Activated naive CD4-positive, alpha-beta T cell treated with anti-CD3 and anti-CD28 coated beads for 36 hours (primary cell): ENCODE measurements at regions not wholly inside any gene's neighbourhood (a gene's known extent, or its start where the extent isn't known, plus 50 kb on each side); places are given as distances from the start of the nearest gene placed in this dataset.

ENCODE experiments used
- CTCF ChIA-PET: fragments of 350-600 bp; sonication (Branson Sonifier 250); formaldehyde crosslinking; loops from one replicate; lab custom pipeline; 2021; ENCODE audit warnings: antibody characterized with exemption; lab: Charles Lee
- DNase-seq: peaks from one replicate; pipeline ENCODE4 v3.0.0-alpha.2; 2020
- H3K27ac Mint-ChIP-seq: one replicate; pipeline ENCODE4 v1.8.0; 2021; ENCODE audit warnings: mild to moderate bottlenecking, mixed read lengths
- H3K27me3 Mint-ChIP-seq: one replicate; pipeline ENCODE4 v1.8.0; 2021; ENCODE audit warnings: low read depth, mixed read lengths
- H3K36me3 Mint-ChIP-seq: one replicate; pipeline ENCODE4 v1.8.0; 2021; ENCODE audit warnings: low read depth, mixed read lengths
- H3K4me1 Mint-ChIP-seq: one replicate; pipeline ENCODE4 v1.8.0; 2021; ENCODE audit warnings: low read depth, mixed read lengths
- H3K4me3 Mint-ChIP-seq: one replicate; pipeline ENCODE4 v1.8.0; 2021; ENCODE audit warnings: mild to moderate bottlenecking, moderate library complexity, mixed read lengths
- H3K9me3 Mint-ChIP-seq: one replicate; pipeline ENCODE4 v1.8.0; 2021; ENCODE audit warnings: mixed read lengths
- intact Hi-C: fragments of 100-400 bp; cut with micrococcal nuclease; formaldehyde crosslinking; loops from one replicate; pipeline ENCODE4 v1.15.1; 2023

GRCh38 chr1:229119161-229119560 lies 151.8 kb upstream of the RAB4A start:
- peaks cover 2% of the 10 kb centered on the region for H3K9me3 Mint-ChIP-seq
- intact Hi-C loops, result no loop called here
- no peaks in the 10 kb centered on the region for H3K27me3 Mint-ChIP-seq
- H3K36me3 Mint-ChIP-seq, result no peaks in the 10 kb centered on the region
- peaks cover 6% of the 10 kb centered on the region for H3K4me1 Mint-ChIP-seq
- no peak for DNase-seq
- CTCF ChIA-PET, result no interaction called here
- no peak overlapping the region for H3K27ac Mint-ChIP-seq
- no peak overlapping the region for H3K4me3 Mint-ChIP-seq

GRCh38 chr1:229119876-229120275 lies 151.0 kb upstream of the RAB4A start:
- Mint-ChIP-seq H3K4me3 (no peak overlapping the region), H3K27me3 (no peaks in the 10 kb centered on the region), H3K4me1 (no peaks in the 10 kb centered on the region), H3K27ac (no peak overlapping the region), H3K36me3 (no peaks in the 10 kb centered on the region), H3K9me3 (peaks cover 2% of the 10 kb centered on the region)
- CTCF ChIA-PET, result no interaction called here
- intact Hi-C loops, result no loop called here
- no peak for DNase-seq

DNA sequence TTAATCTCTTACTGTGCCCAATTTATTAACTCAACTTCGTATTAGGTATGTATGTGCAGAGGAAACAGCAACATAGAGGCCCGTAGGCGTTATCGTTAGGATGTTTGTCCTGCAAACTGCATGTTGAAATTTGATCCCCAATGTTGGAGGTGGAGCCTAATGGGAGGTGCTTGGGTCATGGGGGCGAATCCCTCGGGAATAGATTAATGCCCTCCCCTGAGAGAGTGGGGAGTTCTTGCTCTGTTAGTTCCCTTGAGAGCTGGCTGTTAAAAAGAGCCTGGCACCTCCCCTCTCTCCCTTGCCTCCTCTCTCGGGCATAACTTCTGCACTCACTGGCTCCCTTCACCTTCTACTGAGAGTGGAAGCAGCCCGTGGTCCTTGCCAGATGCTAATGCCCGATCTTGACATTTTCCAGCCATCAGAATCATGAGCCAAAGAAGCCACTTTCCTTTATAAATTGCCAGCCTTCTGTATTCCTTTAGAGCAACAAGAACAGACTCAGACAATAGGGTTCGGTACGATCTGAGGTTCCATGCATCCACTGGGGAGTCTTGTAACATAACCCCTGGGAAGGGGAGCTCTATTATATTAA lies 149.0 kb upstream of the RAB4A start:
- peaks cover 2% of the 10 kb centered on the region for H3K9me3 Mint-ChIP-seq
- no peak overlapping the region for H3K27ac Mint-ChIP-seq
- H3K4me1 Mint-ChIP-seq, result peaks cover under 1% of the 10 kb centered on the region
- no peaks in the 10 kb centered on the region for H3K27me3 Mint-ChIP-seq
- intact Hi-C loops, result no loop called here
- H3K36me3 Mint-ChIP-seq, result no peaks in the 10 kb centered on the region
- no peak for DNase-seq
- CTCF ChIA-PET, result no interaction called here
- no peak overlapping the region for H3K4me3 Mint-ChIP-seq

- CTCF ChIA-PET, result interaction anchor here (1.1 kb wide), 1 partner anchor 105 kb away, joined by 3 read pairs; no protein-coding TSS in a partner anchor
- intact Hi-C loops, result no loop called here
- peaks cover 7% of the 10 kb centered on the region for H3K4me1 Mint-ChIP-seq
- no peak for DNase-seq
- H3K9me3 Mint-ChIP-seq, result peaks cover 2% of the 10 kb centered on the region
- no peaks in the 10 kb centered on the region for H3K36me3 Mint-ChIP-seq
- H3K27ac Mint-ChIP-seq, result no peak overlapping the region
- no peaks in the 10 kb centered on the region for H3K27me3 Mint-ChIP-seq
- H3K4me3 Mint-ChIP-seq, result no peak overlapping the region
These were observed 148.3 kb upstream of the RAB4A start for GRCh38 chr1:229122606-229123005.

GRCh38 chr1:229124116-229124515 lies 146.8 kb upstream of the RAB4A start:
- H3K36me3 Mint-ChIP-seq, result no peaks in the 10 kb centered on the region
- peaks cover 17% of the 10 kb centered on the region for H3K4me1 Mint-ChIP-seq
- intact Hi-C loops, result no loop called here
- CTCF ChIA-PET, result interaction anchor here (1.0 to 1.4 kb wide), 2 partner anchors 103 to 215 kb away, joined by 3 to 5 read pairs; no protein-coding TSS in a partner anchor
- H3K27me3 Mint-ChIP-seq, result no peaks in the 10 kb centered on the region
- no peak for DNase-seq
- H3K4me3 Mint-ChIP-seq, result no peak overlapping the region
- peaks cover 2% of the 10 kb centered on the region for H3K9me3 Mint-ChIP-seq
- H3K27ac Mint-ChIP-seq, result no peak overlapping the region

DNA sequence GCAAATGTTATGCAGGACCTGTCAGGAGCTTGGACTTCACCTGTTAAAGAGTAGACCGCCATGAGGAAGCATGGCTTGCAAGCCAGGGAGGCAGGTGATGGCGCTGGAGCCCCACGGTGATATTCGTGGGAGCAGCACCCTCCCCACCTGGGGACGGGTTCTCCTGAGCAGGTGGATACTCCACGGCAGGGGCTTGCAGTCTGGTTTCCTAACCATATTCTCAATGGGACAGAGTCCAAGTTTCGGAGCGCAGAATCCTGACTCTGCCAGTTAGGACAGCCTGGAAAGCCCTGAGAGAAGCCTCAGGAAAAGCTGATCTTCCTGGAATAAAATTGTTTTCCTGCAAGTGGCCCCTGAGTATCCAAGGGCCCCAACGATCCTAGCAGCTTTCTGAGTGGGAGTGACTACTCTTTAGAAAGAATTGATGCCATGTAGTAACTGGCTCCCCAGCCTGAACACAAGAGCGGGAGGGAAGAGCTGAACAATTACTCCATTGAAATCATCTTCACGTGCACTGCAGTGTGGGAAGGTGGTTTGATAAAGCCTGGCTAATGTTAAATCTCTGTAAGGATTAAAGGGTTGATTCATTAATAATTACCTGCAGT lies 146.3 kb upstream of the RAB4A start:
- DNase-seq, result no peak
- Mint-ChIP-seq H3K4me3 (no peak overlapping the region), H3K4me1 (peaks cover 22% of the 10 kb centered on the region), H3K27me3 (no peaks in the 10 kb centered on the region), H3K36me3 (no peaks in the 10 kb centered on the region), H3K27ac (no peak overlapping the region), H3K9me3 (no peaks in the 10 kb centered on the region)
- intact Hi-C loops, result no loop called here
- CTCF ChIA-PET, result interaction anchor here (1.0 to 1.4 kb wide), 2 partner anchors 102 to 214 kb away, joined by 3 to 5 read pairs; no protein-coding TSS in a partner anchor

GRCh38 chr1:229127301-229127700 lies 143.6 kb upstream of the RAB4A start:
- Mint-ChIP-seq H3K9me3 (no peaks in the 10 kb centered on the region), H3K4me1 (peaks cover 47% of the 10 kb centered on the region), H3K27ac (no peak overlapping the region), H3K4me3 (no peak overlapping the region), H3K36me3 (no peaks in the 10 kb centered on the region), H3K27me3 (no peaks in the 10 kb centered on the region)
- CTCF ChIA-PET, result interaction anchor here (0.6 kb wide), 1 partner anchor 226 kb away, joined by 3 read pairs; no protein-coding TSS in a partner anchor
- intact Hi-C loops, result no loop called here
- peak; percentile 50 for DNase-seq

DNA sequence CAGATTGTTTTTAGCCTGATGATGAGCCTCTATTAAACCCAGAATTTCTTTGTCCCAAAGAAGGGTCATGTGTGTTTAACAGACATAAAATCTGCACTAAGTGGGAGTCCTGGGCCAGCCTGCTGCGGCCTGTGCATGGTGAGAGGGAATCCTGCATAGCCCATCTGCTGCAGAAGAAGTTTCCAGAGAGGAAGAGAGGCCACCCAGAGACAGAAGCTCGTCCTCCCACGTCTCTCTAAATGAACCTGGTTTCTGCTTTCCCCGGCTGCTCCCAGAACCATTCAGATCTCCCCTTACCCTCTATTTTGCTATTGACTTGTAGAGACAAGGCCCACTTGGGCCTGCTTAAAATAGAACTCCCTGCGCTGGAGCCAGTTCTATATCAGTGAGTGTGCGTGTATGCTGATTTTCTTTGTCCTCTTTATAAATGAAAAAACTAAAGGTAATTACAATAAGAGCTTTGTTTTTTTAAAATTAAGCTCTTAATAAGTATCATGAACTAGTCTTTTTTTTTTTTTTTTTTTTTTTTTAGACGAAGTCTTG lies 142.8 kb upstream of the RAB4A start:
- H3K27ac Mint-ChIP-seq, result no peak overlapping the region
- H3K9me3 Mint-ChIP-seq, result no peaks in the 10 kb centered on the region
- intact Hi-C loops, result no loop called here
- H3K4me1 Mint-ChIP-seq, result peaks cover 47% of the 10 kb centered on the region
- CTCF ChIA-PET, result interaction anchor here (0.6 to 0.9 kb wide), 3 partner anchors 123 to 374 kb away, joined by 3 read pairs; no protein-coding TSS in a partner anchor
- H3K27me3 Mint-ChIP-seq, result no peaks in the 10 kb centered on the region
- no peak overlapping the region for H3K4me3 Mint-ChIP-seq
- no peak for DNase-seq
- H3K36me3 Mint-ChIP-seq, result no peaks in the 10 kb centered on the region

GRCh38 chr1:229129301-229130027 lies 141.4 kb upstream of the RAB4A start:
- CTCF ChIA-PET, result interaction anchor here (0.6 to 1.9 kb wide), 5 partner anchors 10 to 671 kb away, joined by 3 to 6 read pairs (median 4); no protein-coding TSS in a partner anchor
- Mint-ChIP-seq H3K9me3 (peaks cover 6% of the 10 kb centered on the region), H3K4me1 (peaks cover 52% of the 10 kb centered on the region), H3K27me3 (no peaks in the 10 kb centered on the region), H3K27ac (no peak overlapping the region), H3K4me3 (no peak overlapping the region), H3K36me3 (peaks cover 5% of the 10 kb centered on the region)
- intact Hi-C loops, result no loop called here
- peak; percentile 47 for DNase-seq

GRCh38 chr1:229130028-229130668 lies 140.8 kb upstream of the RAB4A start:
- Mint-ChIP-seq H3K4me3 (no peak overlapping the region), H3K36me3 (peaks cover 5% of the 10 kb centered on the region), H3K27me3 (no peaks in the 10 kb centered on the region), H3K9me3 (peaks cover 12% of the 10 kb centered on the region), H3K4me1 (peaks cover 52% of the 10 kb centered on the region), H3K27ac (no peak overlapping the region)
- CTCF ChIA-PET, result interaction anchor here (0.6 to 1.9 kb wide), 3 partner anchors 9 to 418 kb away, joined by 3 to 6 read pairs (median 4); no protein-coding TSS in a partner anchor
- intact Hi-C loops, result no loop called here
- peak; percentile 47 for DNase-seq

- CTCF ChIA-PET, result interaction anchor here (1.9 kb wide), 1 partner anchor 95 kb away, joined by 6 read pairs; no protein-coding TSS in a partner anchor
- no peak for DNase-seq
These were observed 139.4 kb upstream of the RAB4A start for GRCh38 chr1:229131243-229132105.

More at GRCh38 chr1:229131243-229132105, 139.4 kb upstream of the RAB4A start:
- intact Hi-C loops, result no loop called here
- no peaks in the 10 kb centered on the region for H3K27me3 Mint-ChIP-seq
- no peak overlapping the region for H3K4me3 Mint-ChIP-seq
- peaks cover 10% of the 10 kb centered on the region for H3K36me3 Mint-ChIP-seq
- peaks cover 62% of the 10 kb centered on the region for H3K4me1 Mint-ChIP-seq
- H3K27ac Mint-ChIP-seq, result no peak overlapping the region
- peaks cover 21% of the 10 kb centered on the region for H3K9me3 Mint-ChIP-seq
